T-cell (primary cell): ENCODE measurements at regions not wholly inside any gene's neighbourhood (a gene's known extent, or its start where the extent isn't known, plus 50 kb on each side); places are given as distances from the start of the nearest gene placed in this dataset.

Experiments
- ATAC-seq, 4 experiments: fragments of 200-7000 bp in 3 of 4; fragments of 150-1000 bp in 1 of 4; cut with Tn5 transposase; replicated peaks in 1 of 4; 1 replicate in 3 of 4; 2 replicates in 1 of 4; pipeline ENCODE4 v1.10.0; 2021; ENCODE audit warnings: moderate library complexity in 3 of 4, mild to moderate bottlenecking in 2 of 4, moderate number of reproducible peaks in 1 of 4
- CTCF ChIA-PET, 2 donors: fragments of 300-600 bp; sonication (Branson Sonifier 250); formaldehyde crosslinking; loops; one replicate each; lab custom pipeline; 2022; ENCODE audit warnings: antibody characterized with exemption in 2 of 2; lab: Charles Lee
- POLR2A ChIA-PET, 2 donors: fragments of 300-600 bp; sonication (Branson Sonifier 250); formaldehyde crosslinking; loops; one replicate each; lab custom pipeline; 2022; ENCODE audit warnings: antibody characterized with exemption in 2 of 2; lab: Charles Lee
- DNase-seq, 35 experiments: peaks; one replicate each; pipeline versions ENCODE4 v3.0.0 to v3.0.0-alpha.2; 2013 to 2023
- H3K27ac ChIP-seq: one replicate; pipeline ENCODE4 v1.5.1; 2013; ENCODE audit warnings: low read length
- H3K27me3 ChIP-seq, 2 experiments: replicated peaks in 1 of 2; 1 replicate in 1 of 2; 2 replicates in 1 of 2; pipeline versions ENCODE4 v1.6.1 to v1.7.0; 2013; ENCODE audit warnings: low read length in 1 of 2, mixed read lengths in 1 of 2; ENCODE audit not compliant: control insufficient read depth in 2 of 2, insufficient read depth in 2 of 2; ENCODE audit errors: extremely low read depth in 1 of 2
- H3K36me3 ChIP-seq, 2 donors: 1 replicate in 1 of 2; 2 replicates in 1 of 2; pipeline versions ENCODE4 v1.6.1 to v1.7.0; 2013; ENCODE audit warnings: low read length in 1 of 2; ENCODE audit not compliant: control insufficient read depth in 2 of 2, insufficient read depth in 1 of 2; ENCODE audit errors: extremely low read depth in 1 of 2
- H3K4me1 ChIP-seq, 2 experiments: 1 replicate in 1 of 2; 2 replicates in 1 of 2; pipeline versions ENCODE4 v1.6.1 to v1.7.0; 2013; ENCODE audit warnings: low read length in 2 of 2, mixed read lengths in 1 of 2; ENCODE audit not compliant: insufficient read depth in 2 of 2, control insufficient read depth in 1 of 2; ENCODE audit errors: extremely low read depth in 1 of 2
- H3K4me3 ChIP-seq, 2 donors: 1 replicate in 1 of 2; 2 replicates in 1 of 2; pipeline versions ENCODE4 v1.5.1 to v1.7.0; 2013; ENCODE audit warnings: mild to moderate bottlenecking in 2 of 2, low read length in 1 of 2, moderate library complexity in 1 of 2; ENCODE audit not compliant: control insufficient read depth in 1 of 2; ENCODE audit errors: extremely low read depth in 1 of 2
- H3K9me3 ChIP-seq: 2 replicates; pipeline ENCODE4 v1.7.0; 2013
- H3K27ac Mint-ChIP-seq, 2 donors: one replicate each; pipeline ENCODE4 v1.8.0; 2020 to 2021; ENCODE audit warnings: mild to moderate bottlenecking in 2 of 2, mixed read lengths in 2 of 2
- H3K27me3 Mint-ChIP-seq, 2 donors: one replicate each; pipeline ENCODE4 v1.8.0; 2021 to 2022; ENCODE audit warnings: mixed read lengths in 2 of 2
- H3K36me3 Mint-ChIP-seq: one replicate; pipeline ENCODE4 v1.8.0; 2021; ENCODE audit warnings: mixed read lengths
- H3K4me1 Mint-ChIP-seq, 3 donors: one replicate each; pipeline ENCODE4 v1.8.0; 2020 to 2022; ENCODE audit warnings: mixed read lengths in 3 of 3, mild to moderate bottlenecking in 1 of 3
- H3K4me3 Mint-ChIP-seq, 3 donors: one replicate each; pipeline ENCODE4 v1.8.0; 2020 to 2022; ENCODE audit warnings: mild to moderate bottlenecking in 3 of 3, mixed read lengths in 3 of 3, moderate library complexity in 3 of 3
- H3K9me3 Mint-ChIP-seq, 3 donors: one replicate each; pipeline ENCODE4 v1.8.0; 2020 to 2022; ENCODE audit warnings: mixed read lengths in 3 of 3
- WGBS: methylation state at CpG from one replicate; pipeline ENCODE4 v1.1.5; 2013; ENCODE audit warnings: missing lambda C conversion rate; ENCODE audit not compliant: insufficient coverage; 5-methylcytosine and 5-hydroxymethylcytosine counted together

GRCh38 chr2:41572154-41572553 is 475.7 kb upstream of the PKDCC start:
- ChIA-PET POLR2A (no interaction called here), CTCF (no interaction called here)
- H3K4me3 ChIP-seq = no peak overlapping the region
- ATAC-seq (no peak), DNase-seq (no peak)
- Mint-ChIP-seq H3K4me1 (no peaks in the 10 kb centered on the region), H3K27ac (no peak overlapping the region), H3K36me3 (no peaks in the 10 kb centered on the region), H3K4me3 (no peak overlapping the region), H3K27me3 (peaks cover 0 to 9% of the 10 kb centered on the region in 2 donors), H3K9me3 (peaks cover 0 to 3% (median 0%) of the 10 kb centered on the region in 3 donors)
- no peaks in the 10 kb centered on the region for H3K27me3 ChIP-seq
- H3K27ac ChIP-seq = no peak overlapping the region
- H3K36me3 ChIP-seq = no peaks in the 10 kb centered on the region
- H3K4me1 ChIP-seq = no peaks in the 10 kb centered on the region
- WGBS = 68% methylated on average over 3 of the region's 3 CpGs
- H3K9me3 ChIP-seq = no peaks in the 10 kb centered on the region

GRCh38 chr2:41576423-41576822 is 471.4 kb upstream of the PKDCC start:
- whole genome bisulfite sequencing = no CpG with 5 or more reads among the region's 2 CpGs
- ATAC-seq = no peak
- no peak for DNase-seq
- H3K4me3 Mint-ChIP-seq = no peak overlapping the region
- H3K27me3 Mint-ChIP-seq = no peaks in the 10 kb centered on the region
- ChIA-PET CTCF (no interaction called here), POLR2A (no interaction called here)
- no peaks in the 10 kb centered on the region for H3K4me1 ChIP-seq
- no peak overlapping the region for H3K27ac ChIP-seq
- no peaks in the 10 kb centered on the region for H3K36me3 Mint-ChIP-seq
- H3K9me3 ChIP-seq = no peaks in the 10 kb centered on the region
- no peak overlapping the region for H3K4me3 ChIP-seq
- H3K36me3 ChIP-seq = no peaks in the 10 kb centered on the region
- H3K27ac Mint-ChIP-seq = no peak overlapping the region
- no peaks in the 10 kb centered on the region for H3K4me1 Mint-ChIP-seq
- H3K27me3 ChIP-seq = no peaks in the 10 kb centered on the region
- no peaks in the 10 kb centered on the region for H3K9me3 Mint-ChIP-seq

GRCh38 chr2:41579806-41580205 is 468.0 kb upstream of the PKDCC start:
- Mint-ChIP-seq H3K9me3 (peaks cover 12 to 21% (median 17%) of the 10 kb centered on the region in 3 donors), H3K27me3 (no peaks in the 10 kb centered on the region), H3K4me3 (no peak overlapping the region), H3K4me1 (no peaks in the 10 kb centered on the region), H3K36me3 (no peaks in the 10 kb centered on the region), H3K27ac (no peak overlapping the region)
- CTCF ChIA-PET = no interaction called here
- H3K36me3 ChIP-seq = no peaks in the 10 kb centered on the region
- no peaks in the 10 kb centered on the region for H3K9me3 ChIP-seq
- WGBS = no CpG with 5 or more reads among the region's 2 CpGs
- no peak for ATAC-seq
- no peak for DNase-seq
- H3K27ac ChIP-seq = no peak overlapping the region
- no peak overlapping the region for H3K4me3 ChIP-seq
- H3K27me3 ChIP-seq = no peaks in the 10 kb centered on the region
- POLR2A ChIA-PET = no interaction called here
- H3K4me1 ChIP-seq = no peaks in the 10 kb centered on the region

- H3K4me3 ChIP-seq = no peak overlapping the region
- H3K27ac ChIP-seq = no peak overlapping the region
- no peaks in the 10 kb centered on the region for H3K36me3 Mint-ChIP-seq
- 60% methylated on average over 2 of the region's 4 CpGs for WGBS
- no peaks in the 10 kb centered on the region for H3K27me3 ChIP-seq
- ChIA-PET CTCF (no interaction called here), POLR2A (no interaction called here)
- no peak overlapping the region for H3K27ac Mint-ChIP-seq
- H3K27me3 Mint-ChIP-seq = no peaks in the 10 kb centered on the region
- no peak overlapping the region for H3K4me3 Mint-ChIP-seq
- H3K4me1 ChIP-seq = no peaks in the 10 kb centered on the region
- no peaks in the 10 kb centered on the region for H3K9me3 ChIP-seq
- ATAC-seq = no peak
- DNase-seq = no peak
- no peaks in the 10 kb centered on the region for H3K36me3 ChIP-seq
- no peaks in the 10 kb centered on the region for H3K4me1 Mint-ChIP-seq
- peaks cover 12 to 27% (median 24%) of the 10 kb centered on the region in 3 donors for H3K9me3 Mint-ChIP-seq
These were observed 467.0 kb upstream of the PKDCC start for GRCh38 chr2:41580806-41581205.

DNA sequence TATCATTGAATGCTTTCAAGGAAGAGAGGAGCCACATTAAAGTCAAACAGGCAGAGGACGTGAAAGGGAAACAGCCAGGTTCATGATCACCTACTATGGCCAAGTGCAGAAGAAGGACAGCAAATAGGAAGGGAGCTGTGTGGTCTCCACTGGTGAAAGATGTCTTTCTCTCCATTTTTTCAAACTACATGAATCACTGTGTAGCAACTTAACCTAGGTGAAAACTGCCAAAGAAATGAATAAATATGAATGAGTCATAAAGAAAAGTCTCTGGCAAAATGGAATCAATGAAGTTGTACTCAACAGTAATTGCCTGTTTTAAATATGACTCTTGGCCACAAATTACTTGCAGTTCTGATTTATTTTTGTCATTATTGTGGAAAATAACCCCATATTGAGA is 452.6 kb upstream of the PKDCC start:
- Histone ChIP-seq H3K4me3 (no peak overlapping the region), H3K4me1 (no peaks in the 10 kb centered on the region), H3K36me3 (no peaks in the 10 kb centered on the region), H3K27ac (no peak overlapping the region), H3K9me3 (no peaks in the 10 kb centered on the region), H3K27me3 (no peaks in the 10 kb centered on the region)
- ChIA-PET CTCF (no interaction called here), POLR2A (no interaction called here)
- H3K36me3 Mint-ChIP-seq = no peaks in the 10 kb centered on the region
- peaks cover 0 to 3% (median 0%) of the 10 kb centered on the region in 3 donors for H3K9me3 Mint-ChIP-seq
- ATAC-seq = no peak
- H3K27me3 Mint-ChIP-seq = no peaks in the 10 kb centered on the region
- H3K27ac Mint-ChIP-seq = no peak overlapping the region
- WGBS = no CpG with 5 or more reads among the region's 1 CpG
- H3K4me1 Mint-ChIP-seq = no peaks in the 10 kb centered on the region
- H3K4me3 Mint-ChIP-seq = no peak overlapping the region
- DNase-seq = no peak

GRCh38 chr2:41597680-41598079 is 450.1 kb upstream of the PKDCC start:
- Histone ChIP-seq H3K9me3 (no peaks in the 10 kb centered on the region), H3K4me3 (no peak overlapping the region), H3K27ac (no peak overlapping the region), H3K27me3 (no peaks in the 10 kb centered on the region), H3K36me3 (no peaks in the 10 kb centered on the region), H3K4me1 (no peaks in the 10 kb centered on the region)
- H3K27ac Mint-ChIP-seq = no peak overlapping the region
- DNase-seq (no peak), ATAC-seq (no peak)
- H3K27me3 Mint-ChIP-seq = no peaks in the 10 kb centered on the region
- H3K4me3 Mint-ChIP-seq = no peak overlapping the region
- no peaks in the 10 kb centered on the region for H3K36me3 Mint-ChIP-seq
- ChIA-PET CTCF (no interaction called here), POLR2A (no interaction called here)
- H3K9me3 Mint-ChIP-seq = no peaks in the 10 kb centered on the region
- WGBS = no CpG with 5 or more reads among the region's 2 CpGs
- H3K4me1 Mint-ChIP-seq = no peaks in the 10 kb centered on the region

DNA sequence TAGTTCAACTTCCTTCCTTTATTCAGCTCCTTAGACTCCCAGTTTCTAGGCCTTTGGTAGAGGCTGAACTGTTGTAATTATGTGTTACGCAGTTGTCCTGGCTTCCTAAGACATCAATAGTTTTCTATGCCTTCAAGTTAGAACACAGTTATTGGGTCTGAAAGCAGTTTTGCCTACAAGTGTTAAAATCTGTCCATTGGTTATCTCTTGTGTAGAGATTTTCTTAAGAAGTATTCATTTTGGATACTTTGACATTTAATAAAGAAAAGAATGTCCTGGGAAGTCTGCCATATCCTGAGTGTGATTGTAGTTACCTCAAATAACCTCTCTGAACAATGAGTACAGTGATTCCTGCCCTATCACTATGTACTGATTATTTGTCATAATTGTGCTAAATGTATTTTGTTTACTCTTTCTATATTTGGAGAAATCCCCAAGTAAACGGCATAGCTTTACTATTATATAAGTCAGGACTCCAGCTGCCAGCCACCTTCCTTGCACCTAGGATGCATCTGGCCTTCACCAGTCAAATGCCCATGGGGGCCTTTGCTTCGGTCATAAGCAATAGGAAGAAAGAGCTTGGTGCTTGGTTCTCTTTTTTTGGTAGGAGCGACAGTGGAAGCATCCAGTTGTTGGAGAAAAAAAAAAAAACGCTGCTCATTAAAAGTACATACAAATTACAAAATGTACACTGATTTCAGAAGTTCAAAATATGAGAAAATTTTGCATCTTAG is 449.5 kb upstream of the PKDCC start:
- Histone ChIP-seq H3K36me3 (no peaks in the 10 kb centered on the region), H3K27me3 (no peaks in the 10 kb centered on the region), H3K9me3 (no peaks in the 10 kb centered on the region), H3K4me3 (no peak overlapping the region), H3K27ac (no peak overlapping the region), H3K4me1 (no peaks in the 10 kb centered on the region)
- POLR2A ChIA-PET = no interaction called here
- ATAC-seq (no peak), DNase-seq (no peak)
- no CpG with 5 or more reads among the region's 5 CpGs for WGBS
- no peaks in the 10 kb centered on the region for H3K4me1 Mint-ChIP-seq
- no peak overlapping the region for H3K27ac Mint-ChIP-seq
- no peaks in the 10 kb centered on the region for H3K9me3 Mint-ChIP-seq
- H3K36me3 Mint-ChIP-seq = no peaks in the 10 kb centered on the region
- CTCF ChIA-PET = no interaction called here
- H3K27me3 Mint-ChIP-seq = no peaks in the 10 kb centered on the region
- no peak overlapping the region for H3K4me3 Mint-ChIP-seq
